Stomach (tissue), 4 donors: ENCODE measurements at regions not wholly inside any gene's neighbourhood (a gene's known extent, or its start where the extent isn't known, plus 50 kb on each side); places are given as distances from the start of the nearest gene placed in this dataset.

Source experiments
- EP300 ChIP-seq: sonication (generic); formaldehyde crosslinking; IDR thresholded peaks from one replicate; pipeline ENCODE4 v1.6.1; 2017; ENCODE audit warnings: antibody characterized with exemption
- POLR2A ChIP-seq, 4 donors: fragments of 450-650 bp; IDR thresholded peaks; one replicate each; pipeline ENCODE4 v1.6.1; 2016; ENCODE audit warnings: antibody characterized with exemption in 4 of 4, control low read depth in 2 of 4, mild to moderate bottlenecking in 1 of 4, moderate library complexity in 1 of 4
- POLR2AphosphoS5 ChIP-seq, 3 donors: sonication (generic); formaldehyde crosslinking; IDR thresholded peaks; one replicate each; pipeline ENCODE4 v1.6.1; 2016; ENCODE audit warnings: antibody characterized with exemption in 3 of 3
- TF ChIP-seq, protein P1 (sequence below), 7 experiments: fragments of 450-650 bp in 4 of 7; fragments of 200-600 bp in 3 of 7; sonication (generic) in 3 of 7; IDR thresholded peaks; one replicate each; pipeline ENCODE4 v1.5.1; 2016 to 2019; ENCODE audit warnings: antibody characterized with exemption in 7 of 7, control low read depth in 2 of 7, mild to moderate bottlenecking in 1 of 7

GRCh38 chr10:6643962-6644361 lies 63.9 kb upstream of the PRKCQ start:
- TF ChIP-seq, protein P1, sequence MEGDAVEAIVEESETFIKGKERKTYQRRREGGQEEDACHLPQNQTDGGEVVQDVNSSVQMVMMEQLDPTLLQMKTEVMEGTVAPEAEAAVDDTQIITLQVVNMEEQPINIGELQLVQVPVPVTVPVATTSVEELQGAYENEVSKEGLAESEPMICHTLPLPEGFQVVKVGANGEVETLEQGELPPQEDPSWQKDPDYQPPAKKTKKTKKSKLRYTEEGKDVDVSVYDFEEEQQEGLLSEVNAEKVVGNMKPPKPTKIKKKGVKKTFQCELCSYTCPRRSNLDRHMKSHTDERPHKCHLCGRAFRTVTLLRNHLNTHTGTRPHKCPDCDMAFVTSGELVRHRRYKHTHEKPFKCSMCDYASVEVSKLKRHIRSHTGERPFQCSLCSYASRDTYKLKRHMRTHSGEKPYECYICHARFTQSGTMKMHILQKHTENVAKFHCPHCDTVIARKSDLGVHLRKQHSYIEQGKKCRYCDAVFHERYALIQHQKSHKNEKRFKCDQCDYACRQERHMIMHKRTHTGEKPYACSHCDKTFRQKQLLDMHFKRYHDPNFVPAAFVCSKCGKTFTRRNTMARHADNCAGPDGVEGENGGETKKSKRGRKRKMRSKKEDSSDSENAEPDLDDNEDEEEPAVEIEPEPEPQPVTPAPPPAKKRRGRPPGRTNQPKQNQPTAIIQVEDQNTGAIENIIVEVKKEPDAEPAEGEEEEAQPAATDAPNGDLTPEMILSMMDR (IDR thresholded peaks at IDR 0.05): no peak
- TF ChIP-seq POLR2AphosphoS5 (IDR thresholded peaks at IDR 0.05) (no peak), POLR2A (IDR thresholded peaks at IDR 0.05) (no peak), EP300 (no peak)
